Smooth muscle cell (in vitro differentiated cells): ENCODE measurements at regions not wholly inside any gene's neighbourhood (a gene's known extent, or its start where the extent isn't known, plus 50 kb on each side); places are given as distances from the start of the nearest gene placed in this dataset.

ENCODE experiments used
- DNase-seq: peaks from one replicate; lab custom pipeline; 2025; ENCODE audit not compliant: unreplicated experiment; lab: John Stamatoyannopoulos, UW
- H2AFZ ChIP-seq: fragments of 200-600 bp; sonication (generic); 2 replicates; pipeline ENCODE4 v1.6.0; 2016; ENCODE audit warnings: antibody characterized with exemption, low read depth, mild to moderate bottlenecking
- H3F3A ChIP-seq: fragments of 200-600 bp; sonication (generic); 2 replicates; pipeline ENCODE4 v1.6.0; 2017; ENCODE audit warnings: antibody characterized with exemption, low read depth
- H3K27ac ChIP-seq: fragments of 200-600 bp; sonication (generic); 2 replicates; pipeline ENCODE4 v1.5.1; 2016; ENCODE audit warnings: low read depth, mild to moderate bottlenecking
- H3K27me3 ChIP-seq: fragments of 200-600 bp; sonication (generic); 2 replicates; pipeline ENCODE4 v1.6.1; 2016; ENCODE audit warnings: low read depth, mild to moderate bottlenecking
- H3K36me3 ChIP-seq: fragments of 200-600 bp; sonication (generic); 2 replicates; pipeline ENCODE4 v1.5.1; 2016; ENCODE audit warnings: low read depth
- H3K4me1 ChIP-seq: fragments of 200-600 bp; sonication (generic); 2 replicates; pipeline ENCODE4 v1.5.1; 2016; ENCODE audit warnings: low read depth
- H3K4me2 ChIP-seq: fragments of 200-600 bp; sonication (generic); 2 replicates; pipeline ENCODE4 v1.6.0; 2016; ENCODE audit warnings: mild to moderate bottlenecking
- H3K4me3 ChIP-seq: fragments of 200-600 bp; sonication (generic); 2 replicates; pipeline ENCODE4 v1.5.1; 2016; ENCODE audit warnings: mild to moderate bottlenecking
- H3K79me2 ChIP-seq: fragments of 200-600 bp; sonication (generic); 2 replicates; pipeline ENCODE4 v1.6.0; 2016; ENCODE audit warnings: low read depth, mild to moderate bottlenecking
- H3K9ac ChIP-seq: fragments of 200-600 bp; sonication (generic); 2 replicates; pipeline ENCODE4 v1.6.0; 2016; ENCODE audit warnings: low read depth
- H3K9me3 ChIP-seq: fragments of 200-600 bp; sonication (generic); replicated peaks from 2 replicates; pipeline ENCODE4 v1.5.1; 2016; ENCODE audit warnings: low read depth
- H4K20me1 ChIP-seq: fragments of 200-600 bp; sonication (generic); 2 replicates; pipeline ENCODE4 v1.6.0; 2016; ENCODE audit warnings: low read depth
- CTCF ChIP-seq: fragments of 200-600 bp; sonication (generic); IDR thresholded peaks from 2 replicates; pipeline ENCODE4 v1.5.1; 2017; ENCODE audit warnings: borderline replicate concordance, mild to moderate bottlenecking, antibody characterized with exemption; ENCODE audit not compliant: insufficient read depth, poor library complexity, severe bottlenecking
- WGBS: methylation state at CpG from one replicate; pipeline ENCODE4 v1.1.7; 2016; ENCODE audit warnings: low lambda C conversion rate; 5-methylcytosine and 5-hydroxymethylcytosine counted together

- Histone ChIP-seq H3K4me1 (peaks cover 8% of the 10 kb centered on the region), H3K36me3 (no peaks in the 10 kb centered on the region), H4K20me1 (no peaks in the 10 kb centered on the region), H3K27ac (no peak overlapping the region), H3K9me3 (no peaks in the 10 kb centered on the region), H3K27me3 (peaks cover 42% of the 10 kb centered on the region), H3K79me2 (no peaks in the 10 kb centered on the region), H3K9ac (no peak overlapping the region), H3F3A (no peaks in the 10 kb centered on the region), H3K4me3 (no peak overlapping the region), H2AFZ (no peak overlapping the region), H3K4me2 (no peak overlapping the region)
- TF ChIP-seq CTCF, result no peak
- DNase-seq, result no peak
- 90% methylated on average over 3 of the region's 3 CpGs for WGBS
Measured at GRCh38 chr16:51579652-51580360, 428.7 kb upstream of the SALL1 start.

GRCh38 chr16:51577621-51578303 lies 426.7 kb upstream of the SALL1 start:
- no peaks in the 10 kb centered on the region for H3K9me3 ChIP-seq
- H4K20me1 ChIP-seq, result no peaks in the 10 kb centered on the region
- peaks cover 8% of the 10 kb centered on the region for H3K4me1 ChIP-seq
- H3K27ac ChIP-seq, result no peak overlapping the region
- TF ChIP-seq CTCF, result no peak
- no peaks in the 10 kb centered on the region for H3K36me3 ChIP-seq
- peak overlapping the region; percentile 8 for H3K4me2 ChIP-seq
- H3F3A ChIP-seq, result no peaks in the 10 kb centered on the region
- H3K9ac ChIP-seq, result no peak overlapping the region
- no peak overlapping the region for H3K4me3 ChIP-seq
- no peak for DNase-seq
- no peaks in the 10 kb centered on the region for H3K79me2 ChIP-seq
- peaks cover 61% of the 10 kb centered on the region for H3K27me3 ChIP-seq
- WGBS, result 19% methylated on average over 8 of the region's 8 CpGs
- H2AFZ ChIP-seq, result no peak overlapping the region

- no peak overlapping the region for H3K4me2 ChIP-seq
- TF ChIP-seq CTCF, result no peak
- no peaks in the 10 kb centered on the region for H3K9me3 ChIP-seq
- H3F3A ChIP-seq, result no peaks in the 10 kb centered on the region
- no peak for DNase-seq
- H3K4me1 ChIP-seq, result peaks cover 8% of the 10 kb centered on the region
- WGBS, result 93% methylated on average over 8 of the region's 8 CpGs
- H2AFZ ChIP-seq, result no peak overlapping the region
- H4K20me1 ChIP-seq, result no peaks in the 10 kb centered on the region
- peaks cover 72% of the 10 kb centered on the region for H3K27me3 ChIP-seq
- no peak overlapping the region for H3K9ac ChIP-seq
- H3K79me2 ChIP-seq, result no peaks in the 10 kb centered on the region
- H3K27ac ChIP-seq, result no peak overlapping the region
- H3K36me3 ChIP-seq, result no peaks in the 10 kb centered on the region
- no peak overlapping the region for H3K4me3 ChIP-seq
Measured at GRCh38 chr16:51576498-51577195, 425.6 kb upstream of the SALL1 start.
